Liver (tissue), 3 donors: ENCODE measurements at regions not wholly inside any gene's neighbourhood (a gene's known extent, or its start where the extent isn't known, plus 50 kb on each side); places are given as distances from the start of the nearest gene placed in this dataset.

Experiments used
- ATF3 ChIP-seq: IDR thresholded peaks from 2 replicates; pipeline ENCODE4 v1.6.1; 2016; ENCODE audit warnings: antibody characterized with exemption
- CTCF ChIP-seq: fragments of 150-350 bp; IDR thresholded peaks from 2 replicates; pipeline ENCODE4 v1.5.1; 2017; ENCODE audit warnings: improper control_type of control experiment, low read depth, low read length; ENCODE audit not compliant: missing input control
- EGR1 ChIP-seq, 2 donors: IDR thresholded peaks; 2 replicates each; pipeline ENCODE4 v1.6.1; 2016 to 2018; ENCODE audit warnings: antibody characterized with exemption in 2 of 2, low read depth in 2 of 2
- FOXA1 ChIP-seq: IDR thresholded peaks from 2 replicates; pipeline ENCODE4 v1.6.1; 2016; ENCODE audit warnings: antibody characterized with exemption
- GABPA ChIP-seq, 2 donors: IDR thresholded peaks in 1 of 2; conservative IDR thresholded peaks in 1 of 2; 2 replicates each; pipeline ENCODE4 v1.6.1; 2016; ENCODE audit warnings: antibody characterized with exemption in 2 of 2, mild to moderate bottlenecking in 1 of 2, moderate library complexity in 1 of 2
- HNF4A ChIP-seq, 2 donors: conservative IDR thresholded peaks; 2 replicates each; pipeline ENCODE4 v1.6.1; 2016; ENCODE audit warnings: antibody characterized with exemption in 2 of 2, mild to moderate bottlenecking in 2 of 2
- JUND ChIP-seq, 2 donors: IDR thresholded peaks; 2 replicates each; pipeline ENCODE4 v1.6.1; 2016; ENCODE audit warnings: antibody characterized with exemption in 2 of 2
- RAD21 ChIP-seq, 2 donors: IDR thresholded peaks; 2 replicates each; pipeline ENCODE4 v1.6.1; 2016; ENCODE audit warnings: antibody characterized with exemption in 2 of 2, mild to moderate bottlenecking in 2 of 2
- REST ChIP-seq: IDR thresholded peaks from 2 replicates; pipeline ENCODE4 v1.6.1; 2016; ENCODE audit warnings: antibody characterized with exemption, mild to moderate bottlenecking
- RXRA ChIP-seq, 2 donors: IDR thresholded peaks; 2 replicates each; pipeline ENCODE4 v1.6.1; 2017 to 2018; ENCODE audit warnings: antibody characterized with exemption in 2 of 2, mild to moderate bottlenecking in 1 of 2
- SP1 ChIP-seq: IDR thresholded peaks from 2 replicates; pipeline ENCODE4 v1.6.1; 2018; ENCODE audit warnings: antibody characterized with exemption, mild to moderate bottlenecking
- TAF1 ChIP-seq: conservative IDR thresholded peaks from 2 replicates; pipeline ENCODE4 v1.6.1; 2016; ENCODE audit warnings: antibody characterized with exemption, mild to moderate bottlenecking
- TF ChIP-seq, protein P1 (sequence below): IDR thresholded peaks from 2 replicates; pipeline ENCODE4 v1.6.1; 2016; ENCODE audit warnings: antibody characterized with exemption
- TF ChIP-seq, protein P2 (sequence below): IDR thresholded peaks from 2 replicates; pipeline ENCODE4 v1.6.1; 2016; ENCODE audit warnings: antibody characterized with exemption
- donor health status: healthy.
- donor health status: healthy.

- TF ChIP-seq SP1 (no peak), RAD21 (IDR thresholded peaks at IDR 0.05) (no peak), CTCF (no peak), TAF1 (no peak), HNF4A (conservative IDR thresholded peaks at IDR 0.05) (no peak), ATF3 (no peak), RXRA (IDR thresholded peaks at IDR 0.05) (no peak), REST (no peak), FOXA1 (no peak), JUND (IDR thresholded peaks at IDR 0.05) (no peak), EGR1 (IDR thresholded peaks at IDR 0.05; ENCODE audit: low read depth in 2 of 2) (no peak), GABPA (IDR thresholded peaks at IDR 0.05 in 1 of 2, conservative IDR thresholded peaks at IDR 0.05 in 1 of 2) (no peak)
- TF ChIP-seq, protein P1, sequence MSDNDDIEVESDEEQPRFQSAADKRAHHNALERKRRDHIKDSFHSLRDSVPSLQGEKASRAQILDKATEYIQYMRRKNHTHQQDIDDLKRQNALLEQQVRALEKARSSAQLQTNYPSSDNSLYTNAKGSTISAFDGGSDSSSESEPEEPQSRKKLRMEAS = no peak
- TF ChIP-seq, protein P2, sequence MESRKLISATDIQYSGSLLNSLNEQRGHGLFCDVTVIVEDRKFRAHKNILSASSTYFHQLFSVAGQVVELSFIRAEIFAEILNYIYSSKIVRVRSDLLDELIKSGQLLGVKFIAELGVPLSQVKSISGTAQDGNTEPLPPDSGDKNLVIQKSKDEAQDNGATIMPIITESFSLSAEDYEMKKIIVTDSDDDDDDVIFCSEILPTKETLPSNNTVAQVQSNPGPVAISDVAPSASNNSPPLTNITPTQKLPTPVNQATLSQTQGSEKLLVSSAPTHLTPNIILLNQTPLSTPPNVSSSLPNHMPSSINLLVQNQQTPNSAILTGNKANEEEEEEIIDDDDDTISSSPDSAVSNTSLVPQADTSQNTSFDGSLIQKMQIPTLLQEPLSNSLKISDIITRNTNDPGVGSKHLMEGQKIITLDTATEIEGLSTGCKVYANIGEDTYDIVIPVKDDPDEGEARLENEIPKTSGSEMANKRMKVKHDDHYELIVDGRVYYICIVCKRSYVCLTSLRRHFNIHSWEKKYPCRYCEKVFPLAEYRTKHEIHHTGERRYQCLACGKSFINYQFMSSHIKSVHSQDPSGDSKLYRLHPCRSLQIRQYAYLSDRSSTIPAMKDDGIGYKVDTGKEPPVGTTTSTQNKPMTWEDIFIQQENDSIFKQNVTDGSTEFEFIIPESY = no peak
Observed at GRCh38 chr1:219277304-219278105, 103.8 kb downstream of the LYPLAL1 start.
